ENCODE measurements at regions not wholly inside any gene's neighbourhood (a gene's known extent, or its start where the extent isn't known, plus 50 kb on each side); places are given as distances from the start of the nearest gene placed in this dataset.
"Not testable (repeated sequence)": the region's sequence is repeated elsewhere in the genome, so short reads cannot be mapped to it uniquely, and the experiment has no call there.

DNA sequence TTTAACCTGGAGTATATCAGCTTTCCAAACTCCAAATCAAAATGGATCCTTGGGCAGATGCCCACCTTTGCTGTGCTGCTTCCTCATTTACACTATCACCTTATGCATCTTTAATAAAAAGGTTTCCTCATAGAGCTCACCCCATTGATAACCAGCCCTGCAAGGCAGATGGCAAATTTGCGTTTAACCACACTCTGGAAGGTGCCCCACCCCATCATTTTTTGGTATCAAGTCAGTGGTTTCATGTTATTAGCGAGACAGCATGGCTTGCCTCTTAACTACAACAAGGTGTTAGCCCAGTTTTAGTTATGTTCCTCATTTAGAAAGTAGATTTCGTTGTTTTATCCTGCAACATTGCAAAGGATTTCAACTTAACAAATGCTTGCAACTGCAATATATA, 214.0 kb upstream of the WDFY3 start:
- ATAC-seq (no peak), DNase-seq (no peak)
- Histone ChIP-seq H3K4me3 (no peak overlapping the region), H3K27ac (no peak overlapping the region), H3K27me3 (no peaks in the 10 kb centered on the region), H3K4me1 (no peaks in the 10 kb centered on the region), H3K36me3 (replicated peaks in 1 of 2; ENCODE audit: insufficient read depth in 1 of 2, low read depth in 2 of 2) (no peaks in the 10 kb centered on the region), H3K9me3 (no peaks in the 10 kb centered on the region)
- WGBS, 2 donors: 79 to 89% methylated on average over 3 of the region's 3 CpGs
- no peak for TF ChIP-seq POLR2A (IDR thresholded peaks at IDR 0.05)
- intact Hi-C loops (cut with DNase I): no loop called here

- H3K27me3 ChIP-seq: no peaks in the 10 kb centered on the region
- no peaks in the 10 kb centered on the region for H3K4me1 ChIP-seq
- intact Hi-C loops (cut with DNase I): no loop called here
- 36 to 69% methylated on average over 1 of the region's 1 CpG for WGBS, 2 donors
- TF ChIP-seq POLR2A (IDR thresholded peaks at IDR 0.05): no peak
- TF ChIP-seq, protein P1, sequence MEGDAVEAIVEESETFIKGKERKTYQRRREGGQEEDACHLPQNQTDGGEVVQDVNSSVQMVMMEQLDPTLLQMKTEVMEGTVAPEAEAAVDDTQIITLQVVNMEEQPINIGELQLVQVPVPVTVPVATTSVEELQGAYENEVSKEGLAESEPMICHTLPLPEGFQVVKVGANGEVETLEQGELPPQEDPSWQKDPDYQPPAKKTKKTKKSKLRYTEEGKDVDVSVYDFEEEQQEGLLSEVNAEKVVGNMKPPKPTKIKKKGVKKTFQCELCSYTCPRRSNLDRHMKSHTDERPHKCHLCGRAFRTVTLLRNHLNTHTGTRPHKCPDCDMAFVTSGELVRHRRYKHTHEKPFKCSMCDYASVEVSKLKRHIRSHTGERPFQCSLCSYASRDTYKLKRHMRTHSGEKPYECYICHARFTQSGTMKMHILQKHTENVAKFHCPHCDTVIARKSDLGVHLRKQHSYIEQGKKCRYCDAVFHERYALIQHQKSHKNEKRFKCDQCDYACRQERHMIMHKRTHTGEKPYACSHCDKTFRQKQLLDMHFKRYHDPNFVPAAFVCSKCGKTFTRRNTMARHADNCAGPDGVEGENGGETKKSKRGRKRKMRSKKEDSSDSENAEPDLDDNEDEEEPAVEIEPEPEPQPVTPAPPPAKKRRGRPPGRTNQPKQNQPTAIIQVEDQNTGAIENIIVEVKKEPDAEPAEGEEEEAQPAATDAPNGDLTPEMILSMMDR (IDR thresholded peaks at IDR 0.05): no peak
- no peaks in the 10 kb centered on the region for H3K9me3 ChIP-seq
- ATAC-seq (no peak), DNase-seq (no peak)
- H3K4me3 ChIP-seq: no peak overlapping the region
- no peak overlapping the region for H3K27ac ChIP-seq
- H3K36me3 ChIP-seq (replicated peaks in 1 of 2; ENCODE audit: insufficient read depth in 1 of 2, low read depth in 2 of 2): no peaks in the 10 kb centered on the region
These were observed 220.6 kb upstream of the WDFY3 start for GRCh38 chr4:85187106-85187505.

DNA sequence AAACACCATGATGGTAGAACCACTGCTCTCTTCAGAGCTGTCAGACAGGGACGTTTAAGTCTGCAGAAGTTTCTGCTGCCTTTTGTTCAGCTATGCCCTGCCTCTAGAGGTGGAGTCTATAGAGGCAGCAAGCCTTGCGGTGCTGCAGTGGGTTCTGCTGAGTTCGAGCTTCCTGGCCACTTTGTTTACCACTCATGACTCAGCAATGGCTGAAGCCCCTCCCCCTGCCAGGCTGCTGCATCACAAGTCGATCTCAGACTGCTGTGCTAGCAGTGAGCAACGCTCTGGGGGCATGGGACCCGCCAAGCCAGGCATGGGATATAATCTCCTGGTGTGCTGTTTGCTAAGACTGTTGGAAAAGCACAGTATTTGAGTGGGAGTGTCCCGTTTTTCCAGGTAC, 229.5 kb upstream of the WDFY3 start:
- H3K9me3 ChIP-seq; H3K4me1 ChIP-seq; H3K27me3 ChIP-seq; H3K27ac ChIP-seq; DNase-seq; intact Hi-C loops (cut with DNase I); H3K4me3 ChIP-seq; H3K36me3 ChIP-seq (replicated peaks in 1 of 2; ENCODE audit: insufficient read depth in 1 of 2, low read depth in 2 of 2); ATAC-seq: not testable (repeated sequence)
- WGBS, 2 donors: 53 to 68% methylated on average over 5 to 7 of the region's 7 CpGs

DNA sequence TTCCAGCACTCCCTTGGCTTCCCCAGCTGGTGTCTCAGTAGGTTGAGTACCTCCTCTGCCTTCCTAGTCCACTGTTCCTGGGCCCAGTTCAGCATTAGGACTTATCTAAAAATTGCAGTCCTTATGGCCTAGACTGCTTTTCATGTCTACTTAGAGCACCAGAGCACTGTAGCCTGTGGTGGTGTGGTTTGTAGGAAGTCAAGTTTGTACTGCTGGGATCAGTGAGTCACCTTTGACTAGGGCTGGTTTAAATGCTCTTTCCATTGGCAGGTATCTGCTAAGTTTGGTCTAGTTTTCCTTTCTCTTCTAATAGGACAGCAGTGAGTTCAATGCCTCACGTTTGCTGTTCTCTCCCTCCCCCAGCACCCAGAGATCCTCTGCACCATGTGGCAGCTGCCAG, 233.6 kb upstream of the WDFY3 start:
- TF ChIP-seq, protein P1 (IDR thresholded peaks at IDR 0.05): no peak
- no peak for TF ChIP-seq POLR2A (IDR thresholded peaks at IDR 0.05)
- H3K27ac ChIP-seq: no peak overlapping the region
- 42 to 78% methylated on average over 1 of the region's 1 CpG for WGBS, 2 donors
- DNase-seq (no peak), ATAC-seq (no peak)
- intact Hi-C loops (cut with DNase I): no loop called here
- H3K9me3 ChIP-seq: peaks cover 0 to 8% (median 0%) of the 10 kb centered on the region in 3 donors
- no peaks in the 10 kb centered on the region for H3K36me3 ChIP-seq (replicated peaks in 1 of 2; ENCODE audit: insufficient read depth in 1 of 2, low read depth in 2 of 2)
- H3K27me3 ChIP-seq: no peaks in the 10 kb centered on the region
- no peaks in the 10 kb centered on the region for H3K4me1 ChIP-seq
- H3K4me3 ChIP-seq: no peak overlapping the region

DNA sequence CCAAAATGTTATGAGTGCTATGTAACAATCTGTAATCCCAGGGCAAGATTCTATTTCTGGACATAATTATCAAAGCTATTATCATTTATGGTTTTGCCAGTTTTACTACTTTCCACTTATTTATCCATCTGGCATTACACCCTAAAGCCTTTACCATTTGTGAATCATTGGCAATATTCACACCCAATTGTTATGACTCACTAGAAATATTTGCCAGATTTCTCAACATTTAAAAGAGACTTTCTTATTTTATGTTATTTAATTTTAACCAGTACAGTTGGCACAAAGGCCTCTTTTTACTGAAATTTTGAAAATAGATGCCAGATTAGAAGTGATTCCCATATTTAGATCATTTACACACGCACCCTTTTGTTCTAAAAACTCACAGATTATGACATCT, 242.7 kb upstream of the WDFY3 start:
- TF ChIP-seq, protein P1 (IDR thresholded peaks at IDR 0.05): no peak
- TF ChIP-seq POLR2A (IDR thresholded peaks at IDR 0.05): no peak
- Histone ChIP-seq H3K27ac (no peak overlapping the region), H3K9me3 (no peaks in the 10 kb centered on the region), H3K27me3 (no peaks in the 10 kb centered on the region), H3K4me3 (no peak overlapping the region), H3K36me3 (replicated peaks in 1 of 2; ENCODE audit: insufficient read depth in 1 of 2, low read depth in 2 of 2) (no peaks in the 10 kb centered on the region), H3K4me1 (no peaks in the 10 kb centered on the region)
- DNase-seq (no peak), ATAC-seq (no peak)
- 69 to 88% methylated on average over 1 of the region's 1 CpG for WGBS, 2 donors
- intact Hi-C loops (cut with DNase I): no loop called here

DNA sequence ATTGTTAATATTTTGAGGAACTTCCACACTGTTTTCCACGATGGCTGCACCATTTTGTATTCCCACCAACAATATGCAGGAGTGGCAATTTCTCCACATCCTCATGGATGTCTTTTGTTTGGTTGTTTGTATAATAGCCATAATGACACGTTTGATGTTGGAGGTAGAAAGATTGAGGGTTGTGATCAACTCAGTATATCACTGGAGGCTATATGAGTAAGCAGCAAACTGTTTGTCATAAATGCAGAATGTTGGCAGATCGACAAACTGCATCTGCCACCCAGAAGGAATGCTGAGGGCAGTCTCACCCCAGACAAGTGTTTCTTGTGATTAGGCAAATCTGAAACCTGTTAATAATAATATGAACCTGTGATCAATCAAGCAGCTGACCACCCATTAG, 243.9 kb upstream of the WDFY3 start:
- Histone ChIP-seq H3K27me3 (no peaks in the 10 kb centered on the region), H3K36me3 (replicated peaks in 1 of 2; ENCODE audit: insufficient read depth in 1 of 2, low read depth in 2 of 2) (no peaks in the 10 kb centered on the region), H3K4me1 (no peaks in the 10 kb centered on the region), H3K27ac (no peak overlapping the region), H3K9me3 (no peaks in the 10 kb centered on the region), H3K4me3 (no peak overlapping the region)
- DNase-seq (no peak), ATAC-seq (no peak)
- 55 to 57% methylated on average over 3 of the region's 3 CpGs for WGBS, 2 donors
- TF ChIP-seq, protein P1 (IDR thresholded peaks at IDR 0.05): no peak
- TF ChIP-seq POLR2A (IDR thresholded peaks at IDR 0.05): no peak
- intact Hi-C loops (cut with DNase I): no loop called here

- intact Hi-C loops (cut with DNase I); ATAC-seq; H3K36me3 ChIP-seq (replicated peaks in 1 of 2; ENCODE audit: insufficient read depth in 1 of 2, low read depth in 2 of 2); H3K4me3 ChIP-seq; H3K4me1 ChIP-seq; H3K27me3 ChIP-seq; H3K9me3 ChIP-seq; DNase-seq; H3K27ac ChIP-seq: not testable (repeated sequence)
- WGBS, 2 donors: 78 to 92% methylated on average over 7 of the region's 7 CpGs
These were observed 250.1 kb upstream of the WDFY3 start for GRCh38 chr4:85216571-85216970.
